H9 (cell line): ENCODE measurements at regions not wholly inside any gene's neighbourhood (a gene's known extent, or its start where the extent isn't known, plus 50 kb on each side); places are given as distances from the start of the nearest gene placed in this dataset.

ENCODE experiments used
- DNase-seq: peaks from one replicate; pipeline ENCODE4 v3.0.0-alpha.2; 2017
- H2AFZ ChIP-seq: one replicate; pipeline ENCODE4 v1.6.1; 2013; ENCODE audit warnings: mild to moderate bottlenecking, low read length, control low read depth, moderate library complexity
- H2AK5ac ChIP-seq: 2 replicates; pipeline ENCODE4 v1.6.1; 2013; ENCODE audit warnings: low read length, control low read depth, mixed read lengths; ENCODE audit not compliant: insufficient read length
- H2BK120ac ChIP-seq: one replicate; pipeline ENCODE4 v1.6.1; 2013; ENCODE audit warnings: low read depth, mild to moderate bottlenecking, low read length, control low read depth, inconsistent platforms; ENCODE audit not compliant: poor library complexity, severe bottlenecking
- H2BK12ac ChIP-seq: 2 replicates; pipeline ENCODE4 v1.6.1; 2013; ENCODE audit warnings: low read length, control low read depth, mixed read lengths, low read depth; ENCODE audit not compliant: insufficient read length
- H2BK15ac ChIP-seq: 2 replicates; pipeline ENCODE4 v1.6.1; 2013; ENCODE audit warnings: low read depth, low read length, control low read depth
- H2BK20ac ChIP-seq: one replicate; pipeline ENCODE4 v1.6.1; 2013; ENCODE audit warnings: low read depth, mild to moderate bottlenecking, low read length, control low read depth, inconsistent platforms; ENCODE audit not compliant: poor library complexity, severe bottlenecking
- H2BK5ac ChIP-seq: 2 replicates; pipeline ENCODE4 v1.6.1; 2013; ENCODE audit warnings: low read length, control low read depth, mixed read lengths; ENCODE audit not compliant: insufficient read length
- H3K14ac ChIP-seq: 2 replicates; pipeline ENCODE4 v1.6.1; 2013; ENCODE audit warnings: low read length, control low read depth; ENCODE audit not compliant: insufficient read depth
- H3K18ac ChIP-seq: 2 replicates; pipeline ENCODE4 v1.6.1; 2013; ENCODE audit warnings: low read depth, mild to moderate bottlenecking, mixed read lengths, low read length, control low read depth; ENCODE audit not compliant: insufficient read length
- H3K23ac ChIP-seq: 2 replicates; pipeline ENCODE4 v1.6.1; 2013; ENCODE audit warnings: low read length, control low read depth, mixed read lengths, low read depth; ENCODE audit not compliant: insufficient read length
- H3K23me2 ChIP-seq: 2 replicates; pipeline ENCODE4 v1.6.1; 2013; ENCODE audit warnings: low read depth, mild to moderate bottlenecking, mixed read lengths, low read length, control low read depth; ENCODE audit not compliant: insufficient read length, poor library complexity, severe bottlenecking
- H3K27ac ChIP-seq: 2 replicates; pipeline ENCODE4 v1.5.1; 2013; ENCODE audit warnings: low read length, control low read depth, mixed read lengths, low read depth; ENCODE audit not compliant: insufficient read length
- H3K27me3 ChIP-seq: 2 replicates; pipeline ENCODE4 v1.6.1; 2013; ENCODE audit warnings: low read length, control low read depth, inconsistent platforms; ENCODE audit not compliant: insufficient read depth
- H3K4ac ChIP-seq: 2 replicates; pipeline ENCODE4 v1.6.1; 2013; ENCODE audit warnings: low read depth, mild to moderate bottlenecking, control low read depth, inconsistent platforms, low read length, moderate library complexity
- H3K4me1 ChIP-seq: 2 replicates; pipeline ENCODE4 v1.6.1; 2013; ENCODE audit warnings: low read length, control low read depth, inconsistent platforms; ENCODE audit not compliant: insufficient read depth
- H3K4me2 ChIP-seq: 2 replicates; pipeline ENCODE4 v1.6.1; 2013; ENCODE audit warnings: low read length, control low read depth, mixed read lengths; ENCODE audit not compliant: insufficient read length, insufficient read depth
- H3K56ac ChIP-seq: 2 replicates; pipeline ENCODE4 v1.6.1; 2013; ENCODE audit warnings: low read depth, mild to moderate bottlenecking, mixed read lengths, low read length, control low read depth; ENCODE audit not compliant: insufficient read length
- H3K79me1 ChIP-seq: 2 replicates; pipeline ENCODE4 v1.6.1; 2013; ENCODE audit warnings: low read depth, mild to moderate bottlenecking, moderate library complexity, low read length, control low read depth, inconsistent platforms; ENCODE audit not compliant: insufficient read depth, poor library complexity, severe bottlenecking
- H3K79me2 ChIP-seq: 2 replicates; pipeline ENCODE4 v1.6.1; 2013; ENCODE audit warnings: low read length, control low read depth, inconsistent platforms; ENCODE audit not compliant: insufficient read depth
- H3K9ac ChIP-seq: 2 replicates; pipeline ENCODE4 v1.6.1; 2013; ENCODE audit warnings: low read length, control low read depth, mixed read lengths; ENCODE audit not compliant: insufficient read length; ENCODE audit errors: extremely low read depth
- H3K9me3 ChIP-seq: one replicate; pipeline ENCODE4 v1.6.1; 2013; ENCODE audit warnings: low read depth, low read length, inconsistent platforms; ENCODE audit not compliant: control insufficient read depth
- H3T11ph ChIP-seq: one replicate; pipeline ENCODE4 v1.6.1; 2013; ENCODE audit warnings: mild to moderate bottlenecking, low read length, control low read depth, inconsistent platforms
- H4K20me1 ChIP-seq: one replicate; pipeline ENCODE4 v1.6.1; 2013; ENCODE audit not compliant: control insufficient read depth, insufficient read length, insufficient read depth
- H4K5ac ChIP-seq: 2 replicates; pipeline ENCODE4 v1.6.1; 2013; ENCODE audit warnings: low read depth, mild to moderate bottlenecking, mixed read lengths, low read length, control low read depth; ENCODE audit not compliant: insufficient read length
- H4K8ac ChIP-seq: replicated peaks from 2 replicates; pipeline ENCODE4 v1.6.1; 2013; ENCODE audit warnings: low read length, control low read depth, mixed read lengths, low read depth; ENCODE audit not compliant: insufficient read length
- H4K91ac ChIP-seq: 2 replicates; pipeline ENCODE4 v1.6.1; 2013; ENCODE audit warnings: low read depth, mild to moderate bottlenecking, moderate library complexity, mixed read lengths, low read length, control low read depth; ENCODE audit not compliant: insufficient read length
- H3K27ac Mint-ChIP-seq, 3 experiments: 2 replicates in 2 of 3; 3 replicates in 1 of 3; pipeline ENCODE4 v1.8.0; 2020 to 2021; ENCODE audit warnings: mixed read lengths in 3 of 3, mild to moderate bottlenecking in 1 of 3, moderate library complexity in 1 of 3
- H3K27me3 Mint-ChIP-seq: 2 replicates; pipeline ENCODE4 v1.8.0; 2021; ENCODE audit warnings: low read depth, mild to moderate bottlenecking, moderate library complexity, mixed read lengths
- H3K36me3 Mint-ChIP-seq, 3 experiments: 2 replicates in 2 of 3; 3 replicates in 1 of 3; pipeline ENCODE4 v1.8.0; 2020 to 2021; ENCODE audit warnings: low read depth in 3 of 3, mixed read lengths in 3 of 3; ENCODE audit not compliant: insufficient read depth in 1 of 3
- H3K4me1 Mint-ChIP-seq, 2 experiments: 2 replicates each; pipeline ENCODE4 v1.8.0; 2020; ENCODE audit warnings: mixed read lengths in 2 of 2
- H3K4me3 Mint-ChIP-seq, 2 experiments: 2 replicates in 1 of 2; 3 replicates in 1 of 2; pipeline ENCODE4 v1.8.0; 2020 to 2021; ENCODE audit warnings: mild to moderate bottlenecking in 2 of 2, mixed read lengths in 2 of 2, moderate library complexity in 1 of 2
- H3K9me3 Mint-ChIP-seq, 2 experiments: 2 replicates in 1 of 2; 3 replicates in 1 of 2; pipeline ENCODE4 v1.8.0; 2020; ENCODE audit warnings: mild to moderate bottlenecking in 2 of 2, mixed read lengths in 2 of 2, moderate library complexity in 1 of 2
- WGBS: extraction: QIAGEN DNeasy Blood & Tissue Kit; methylation state at CpG from one replicate; pipeline ENCODE4 v1.1.7; 2013; ENCODE audit warnings: missing lambda C conversion rate, low lambda C conversion rate, mixed read lengths; ENCODE audit not compliant: insufficient read length; ENCODE audit errors: extremely low coverage; 5-methylcytosine and 5-hydroxymethylcytosine counted together
- TF ChIP-seq, protein P1 (sequence below): fragments of 200-600 bp; sonication (generic); conservative IDR thresholded peaks from 3 replicates; pipeline ENCODE4 v1.8.0; 2021; ENCODE audit warnings: antibody characterized with exemption, mild to moderate bottlenecking

- Histone ChIP-seq H4K8ac (no peak overlapping the region), H3K79me2 (no peaks in the 10 kb centered on the region), H2BK5ac (no peak overlapping the region), H2BK120ac (no peak overlapping the region), H3K79me1 (no peaks in the 10 kb centered on the region), H3K9me3 (no peaks in the 10 kb centered on the region), H2AFZ (no peak overlapping the region), H3K27me3 (no peaks in the 10 kb centered on the region), H3K14ac (no peak overlapping the region), H4K5ac (no peak overlapping the region), H4K91ac (no peak overlapping the region), H3K4ac (no peak overlapping the region), H2BK20ac (no peak overlapping the region), H3T11ph (no peak overlapping the region), H3K23ac (no peak overlapping the region), H3K27ac (no peak overlapping the region), H3K4me1 (no peaks in the 10 kb centered on the region), H2BK12ac (no peak overlapping the region), H3K9ac (no peak overlapping the region), H2BK15ac (no peak overlapping the region), H3K4me2 (no peak overlapping the region), H3K23me2 (no peaks in the 10 kb centered on the region), H3K56ac (no peak overlapping the region), H2AK5ac (no peak overlapping the region), H3K18ac (no peak overlapping the region), H4K20me1 (no peaks in the 10 kb centered on the region)
- H3K36me3 Mint-ChIP-seq, result no peaks in the 10 kb centered on the region
- no peaks in the 10 kb centered on the region; the same call in 1 of the 2 replicates for H3K27me3 Mint-ChIP-seq
- no peak overlapping the region for H3K27ac Mint-ChIP-seq
- no peak for DNase-seq
- no CpG with 5 or more reads among the region's 3 CpGs for WGBS
- peaks cover 13 to 14% of the 10 kb centered on the region in 2 experiments for H3K4me1 Mint-ChIP-seq
- no peak overlapping the region for H3K4me3 Mint-ChIP-seq
- H3K9me3 Mint-ChIP-seq, result no peaks in the 10 kb centered on the region
- TF ChIP-seq, protein P1, sequence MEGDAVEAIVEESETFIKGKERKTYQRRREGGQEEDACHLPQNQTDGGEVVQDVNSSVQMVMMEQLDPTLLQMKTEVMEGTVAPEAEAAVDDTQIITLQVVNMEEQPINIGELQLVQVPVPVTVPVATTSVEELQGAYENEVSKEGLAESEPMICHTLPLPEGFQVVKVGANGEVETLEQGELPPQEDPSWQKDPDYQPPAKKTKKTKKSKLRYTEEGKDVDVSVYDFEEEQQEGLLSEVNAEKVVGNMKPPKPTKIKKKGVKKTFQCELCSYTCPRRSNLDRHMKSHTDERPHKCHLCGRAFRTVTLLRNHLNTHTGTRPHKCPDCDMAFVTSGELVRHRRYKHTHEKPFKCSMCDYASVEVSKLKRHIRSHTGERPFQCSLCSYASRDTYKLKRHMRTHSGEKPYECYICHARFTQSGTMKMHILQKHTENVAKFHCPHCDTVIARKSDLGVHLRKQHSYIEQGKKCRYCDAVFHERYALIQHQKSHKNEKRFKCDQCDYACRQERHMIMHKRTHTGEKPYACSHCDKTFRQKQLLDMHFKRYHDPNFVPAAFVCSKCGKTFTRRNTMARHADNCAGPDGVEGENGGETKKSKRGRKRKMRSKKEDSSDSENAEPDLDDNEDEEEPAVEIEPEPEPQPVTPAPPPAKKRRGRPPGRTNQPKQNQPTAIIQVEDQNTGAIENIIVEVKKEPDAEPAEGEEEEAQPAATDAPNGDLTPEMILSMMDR, result no peak
Observed at GRCh38 chr18:44597797-44598196, 82.9 kb upstream of the SETBP1 start.
